HepG2 (cell line): ENCODE measurements at regions not wholly inside any gene's neighbourhood (a gene's known extent, or its start where the extent isn't known, plus 50 kb on each side); places are given as distances from the start of the nearest gene placed in this dataset.

Experiments
- ATAC-seq: fragments of 200-7000 bp; cut with Tn5 transposase; 3 replicates; pipeline ENCODE4 v1.9.1; 2020; ENCODE audit warnings: mild to moderate bottlenecking, moderate library complexity
- BruUV-seq: library from RNA; stranded (reverse); fragments of 400-500 nt; replicated peaks from 2 replicates; lab custom pipeline; 2021; lab: Mats Ljungman, UMichigan
- CTCF ChIA-PET: fragments of 300-600 bp; formaldehyde crosslinking; extraction: SDS; loops from one replicate; lab custom pipeline; 2021; ENCODE audit warnings: low total read pairs, inconsistent platforms, low intra/inter-chr PET ratio; lab: Yijun Ruan, JAX
- POLR2A ChIA-PET: fragments of 350-600 bp; sonication (Branson Sonifier 250); formaldehyde crosslinking; loops from one replicate; lab custom pipeline; 2020; ENCODE audit warnings: antibody characterized with exemption, inconsistent platforms; lab: Yijun Ruan, JAX
- DNase-seq: peaks from one replicate; pipeline ENCODE4 v3.0.0-alpha.2; 2015; ENCODE audit warnings: low spot score
- FAIRE-seq: peaks from 3 replicates; lab custom pipeline; 2011; peaks lifted over from hg19 to GRCh38; lab: Jason Lieb, UNC
- H2AFZ ChIP-seq: one replicate; pipeline ENCODE4 v1.6.1; 2011; ENCODE audit warnings: low read length, inconsistent platforms
- H3K27ac ChIP-seq: fragments of 300-600 bp; 3 replicates; pipeline ENCODE4 v1.8.0; 2011; ENCODE audit warnings: mixed run types, mild to moderate bottlenecking, mixed read lengths, low read length, inconsistent platforms; ENCODE audit not compliant: insufficient read depth; ENCODE audit errors: extremely low read length
- H3K27me3 ChIP-seq, 2 experiments: fragments of 200-600 bp in 1 of 2; 2 replicates in 1 of 2; 3 replicates in 1 of 2; pipeline versions ENCODE4 v1.6.0 to v1.8.0; 2011; ENCODE audit warnings: low read length in 2 of 2, mild to moderate bottlenecking in 2 of 2, moderate library complexity in 2 of 2, inconsistent platforms in 1 of 2; ENCODE audit not compliant: insufficient read depth in 2 of 2, control insufficient read depth in 1 of 2
- H3K36me3 ChIP-seq, 2 experiments: fragments of 200-600 bp in 1 of 2; replicated peaks in 1 of 2; 2 replicates in 1 of 2; 3 replicates in 1 of 2; pipeline versions ENCODE4 v1.5.1 to v1.8.0; 2011; ENCODE audit warnings: low read length in 2 of 2, inconsistent platforms in 1 of 2; ENCODE audit not compliant: insufficient read depth in 2 of 2, control insufficient read depth in 1 of 2
- H3K4me1 ChIP-seq: 2 replicates; pipeline ENCODE4 v1.5.1; 2012; ENCODE audit warnings: low read length, inconsistent platforms; ENCODE audit not compliant: insufficient read depth
- H3K4me2 ChIP-seq: 2 replicates; pipeline ENCODE4 v1.6.0; 2011; ENCODE audit warnings: low read depth, low read length, inconsistent platforms
- H3K4me3 ChIP-seq, 3 experiments: fragments of 200-600 bp in 1 of 3; sonication (generic), shearing (Covaris generic) in 1 of 3; replicated peaks in 1 of 3; 2 replicates each; pipeline ENCODE4 v1.5.1; 2011 to 2016; ENCODE audit warnings: low read length in 3 of 3, inconsistent platforms in 2 of 3, low read depth in 2 of 3, mild to moderate bottlenecking in 2 of 3, control low read depth in 1 of 3, mixed read lengths in 1 of 3; ENCODE audit not compliant: insufficient read depth in 1 of 3
- H3K79me2 ChIP-seq: one replicate; pipeline ENCODE4 v1.6.1; 2011; ENCODE audit warnings: low read length, inconsistent platforms; ENCODE audit not compliant: insufficient read depth
- H3K9ac ChIP-seq: 2 replicates; pipeline ENCODE4 v1.6.0; 2011; ENCODE audit warnings: mild to moderate bottlenecking, low read depth, low read length, inconsistent platforms; ENCODE audit not compliant: insufficient read depth
- H3K9me3 ChIP-seq: 2 replicates; pipeline ENCODE4 v1.5.1; 2012; ENCODE audit warnings: mild to moderate bottlenecking, low read length
- H4K20me1 ChIP-seq: 2 replicates; pipeline ENCODE4 v1.6.0; 2011; ENCODE audit warnings: inconsistent platforms, mild to moderate bottlenecking, low read length, moderate library complexity; ENCODE audit not compliant: insufficient read depth
- FOXK1 ChIP-seq: sonication (generic); formaldehyde crosslinking; IDR thresholded peaks from 2 replicates; pipeline ENCODE4 v1.4.0; 2020; ENCODE audit warnings: low read depth, missing genetic modification reagents, borderline replicate concordance
- FOXO1 ChIP-seq: sonication (generic); formaldehyde crosslinking; IDR thresholded peaks from 2 replicates; pipeline ENCODE4 v1.4.0; 2020; ENCODE audit warnings: missing genetic modification reagents
- FOXO4 ChIP-seq: sonication (generic); formaldehyde crosslinking; conservative IDR thresholded peaks from 2 replicates; pipeline ENCODE4 v1.8.1; 2023; ENCODE audit warnings: missing genetic modification reagents
- HMG20A ChIP-seq: IDR thresholded peaks from 2 replicates; pipeline ENCODE4 v1.6.1; 2016; ENCODE audit warnings: borderline replicate concordance
- HNRNPK ChIP-seq: fragments of 200-400 bp; formaldehyde crosslinking; IDR thresholded peaks from 2 replicates; pipeline ENCODE4 v1.6.1; 2018; ENCODE audit warnings: low read length, low read depth, moderate library complexity, mild to moderate bottlenecking; ENCODE audit not compliant: poor library complexity, severe bottlenecking
- KAT8 ChIP-seq: IDR thresholded peaks from 2 replicates; pipeline ENCODE4 v1.6.1; 2016; ENCODE audit warnings: missing genetic modification reagents, missing compliant biosample characterization
- PHF8 ChIP-seq: sonication (generic); formaldehyde crosslinking; IDR thresholded peaks from 2 replicates; pipeline ENCODE4 v1.5.0; 2020; ENCODE audit warnings: missing genetic modification reagents
- ZBTB43 ChIP-seq: sonication (generic); formaldehyde crosslinking; conservative IDR thresholded peaks from 2 replicates; pipeline ENCODE4 v1.4.0; 2020; ENCODE audit warnings: missing genetic modification reagents
- ZNF296 ChIP-seq: sonication (generic); formaldehyde crosslinking; conservative IDR thresholded peaks from 2 replicates; pipeline ENCODE4 v1.5.0; 2020; ENCODE audit warnings: mild to moderate bottlenecking, missing genetic modification reagents
- ZNF432 ChIP-seq: sonication (generic); formaldehyde crosslinking; IDR thresholded peaks from 2 replicates; pipeline ENCODE4 v1.5.0; 2020; ENCODE audit warnings: missing genetic modification reagents, mild to moderate bottlenecking, borderline replicate concordance
- ZXDC ChIP-seq: sonication (generic); formaldehyde crosslinking; IDR thresholded peaks from 2 replicates; pipeline ENCODE4 v1.5.0; 2020; ENCODE audit warnings: mild to moderate bottlenecking, missing genetic modification reagents
- WGBS: methylation state at CpG from one replicate; pipeline ENCODE4 v1.1.6; 2017; ENCODE audit warnings: low lambda C conversion rate; 5-methylcytosine and 5-hydroxymethylcytosine counted together
- in situ Hi-C: cut with HindIII; loops from 2 replicates; pipeline ENCODE4 v1.10.0; 2017; ENCODE audit warnings: low pct_unique_long_range_greater_than_20kb; ENCODE audit not compliant: extremely low pct_ligation_motif_present
- intact Hi-C: fragments of 100-400 bp; cut with micrococcal nuclease; formaldehyde crosslinking; loops from one replicate; pipeline ENCODE4 v1.10.0; 2022; ENCODE audit not compliant: unreplicated experiment

GRCh38 chr2:66962716-66963115, 434.4 kb upstream of the ETAA1 start:
- FAIRE-seq (no peak), ATAC-seq (no peak), DNase-seq (no peak)
- Histone ChIP-seq H3K4me3 (no peak overlapping the region), H3K27me3 (no peaks in the 10 kb centered on the region), H3K79me2 (no peaks in the 10 kb centered on the region), H4K20me1 (no peaks in the 10 kb centered on the region), H3K27ac (no peak overlapping the region), H2AFZ (no peak overlapping the region), H3K36me3 (no peaks in the 10 kb centered on the region), H3K9ac (no peak overlapping the region), H3K4me1 (no peaks in the 10 kb centered on the region), H3K4me2 (no peak overlapping the region), H3K9me3 (peaks cover 13% of the 10 kb centered on the region; the same call in 1 of the 2 replicates)
- ChIA-PET POLR2A (no interaction called here), CTCF (no interaction called here)
- BruUV-seq = no TSS peak
- 10% methylated on average over 3 of the region's 3 CpGs for WGBS
- in situ Hi-C loops = no loop called here
- TF ChIP-seq ZNF432 (CRISPR knock-in tag) (no peak), ZNF296 (CRISPR knock-in tag) (no peak), FOXO4 (CRISPR knock-in tag) (no peak), PHF8 (no peak)
- intact Hi-C loops = no loop called here

GRCh38 chr2:66966631-66967030, 430.5 kb upstream of the ETAA1 start:
- in situ Hi-C loops (no loop called here), intact Hi-C loops (no loop called here)
- Histone ChIP-seq H3K4me2 (no peak overlapping the region), H4K20me1 (no peaks in the 10 kb centered on the region), H3K27me3 (no peaks in the 10 kb centered on the region), H3K9me3 (peaks cover 22% of the 10 kb centered on the region), H3K79me2 (no peaks in the 10 kb centered on the region), H2AFZ (no peak overlapping the region), H3K9ac (no peak overlapping the region), H3K4me3 (no peak overlapping the region), H3K4me1 (no peaks in the 10 kb centered on the region), H3K27ac (no peak overlapping the region), H3K36me3 (no peaks in the 10 kb centered on the region)
- CTCF ChIA-PET = no interaction called here
- ATAC-seq = no peak
- BruUV-seq = no TSS peak
- FAIRE-seq = no peak
- TF ChIP-seq KAT8 (no peak), HNRNPK (no peak), ZBTB43 (CRISPR knock-in tag) (no peak), ZXDC (CRISPR knock-in tag) (no peak), HMG20A (CRISPR knock-in tag) (no peak), FOXO1 (no peak), FOXK1 (no peak)
- POLR2A ChIA-PET = no interaction called here
- no peak for DNase-seq
- 4% methylated on average over 3 of the region's 3 CpGs for WGBS
